K562 (cell line): ENCODE measurements at regions not wholly inside any gene's neighbourhood (a gene's known extent, or its start where the extent isn't known, plus 50 kb on each side); places are given as distances from the start of the nearest gene placed in this dataset.

Experiments
- ATAC-seq: fragments of 200-7000 bp; cut with Tn5 transposase; 3 replicates; pipeline ENCODE4 v1.9.1; 2020; ENCODE audit warnings: moderate library complexity
- BruUV-seq: library from RNA; stranded (reverse); fragments of 400-500 nt; replicated peaks from 2 replicates; lab custom pipeline; 2021; lab: Mats Ljungman, UMichigan
- CTCF ChIA-PET: fragments of 300-600 bp; formaldehyde crosslinking; extraction: SDS; loops from one replicate; lab custom pipeline; 2021; ENCODE audit warnings: low intra/inter-chr PET ratio; lab: Yijun Ruan, JAX
- POLR2A ChIA-PET: fragments of 300-600, 350-650 bp; sonication (Branson Sonifier 250); formaldehyde crosslinking; extraction: SDS; loops from one replicate; lab custom pipeline; 2021; ENCODE audit warnings: antibody characterized with exemption, inconsistent platforms; lab: Yijun Ruan, JAX
- DNase-seq, 4 experiments: peaks; one replicate each; pipeline versions ENCODE4 v3.0.0 to v3.0.0-alpha.2; 2011 to 2018; ENCODE audit warnings: low spot score in 3 of 4, mixed read lengths in 3 of 4; ENCODE audit errors: extremely low read depth in 1 of 4
- FAIRE-seq: peaks from 2 replicates; lab custom pipeline; 2011; peaks lifted over from hg19 to GRCh38; lab: Jason Lieb, UNC
- H2AFZ ChIP-seq: 2 replicates; pipeline ENCODE4 v1.6.0; 2011; ENCODE audit warnings: low read depth, low read length, control low read depth, inconsistent platforms
- H3K27ac ChIP-seq: fragments of 200-600 bp; 3 replicates; pipeline ENCODE4 v1.8.0; 2011; ENCODE audit warnings: low read depth, mild to moderate bottlenecking, control low read depth, inconsistent platforms, low read length, moderate library complexity, mixed read lengths; ENCODE audit errors: extremely low read depth
- H3K27me3 ChIP-seq, 2 experiments: fragments of 300-600 bp in 1 of 2; 2 replicates in 1 of 2; 3 replicates in 1 of 2; pipeline versions ENCODE4 v1.6.0 to v1.8.0; 2011; ENCODE audit warnings: inconsistent platforms in 2 of 2, low read length in 2 of 2, mild to moderate bottlenecking in 1 of 2, mixed read lengths in 1 of 2, moderate library complexity in 1 of 2; ENCODE audit not compliant: control insufficient read depth in 2 of 2, insufficient read depth in 2 of 2
- H3K36me3 ChIP-seq: fragments of 300-600 bp; 3 replicates; pipeline ENCODE4 v1.8.0; 2011; ENCODE audit warnings: mild to moderate bottlenecking, low read length, inconsistent platforms; ENCODE audit not compliant: control insufficient read depth, insufficient read depth
- H3K4me1 ChIP-seq, 2 experiments: fragments of 200-600 bp in 1 of 2; replicated peaks in 1 of 2; 2 replicates in 1 of 2; 3 replicates in 1 of 2; pipeline versions ENCODE4 v1.5.1 to v1.8.0; 2011; ENCODE audit warnings: inconsistent platforms in 2 of 2, low read length in 2 of 2, mild to moderate bottlenecking in 1 of 2, mixed read lengths in 1 of 2, moderate library complexity in 1 of 2; ENCODE audit not compliant: control insufficient read depth in 2 of 2, insufficient read depth in 2 of 2
- H3K4me2 ChIP-seq: 2 replicates; pipeline ENCODE4 v1.6.1; 2011; ENCODE audit warnings: low read length, control low read depth, inconsistent platforms, mixed read lengths; ENCODE audit not compliant: insufficient read depth
- H3K4me3 ChIP-seq: fragments of 200-600 bp; sonication (generic), shearing (Covaris generic); 2 replicates; pipeline ENCODE4 v1.5.1; 2016; ENCODE audit warnings: control low read depth, inconsistent platforms
- H3K79me2 ChIP-seq: fragments of 200-600 bp; 3 replicates; pipeline ENCODE4 v1.8.0; 2011; ENCODE audit warnings: low read length, inconsistent platforms; ENCODE audit not compliant: control insufficient read depth, insufficient read depth
- H3K9ac ChIP-seq, 2 experiments: 2 replicates each; pipeline versions ENCODE4 v1.6.0 to v1.6.1; 2011; ENCODE audit warnings: low read depth in 2 of 2, low read length in 2 of 2, control low read depth in 1 of 2, inconsistent platforms in 1 of 2, mild to moderate bottlenecking in 1 of 2, mixed read lengths in 1 of 2; ENCODE audit not compliant: insufficient read depth in 1 of 2
- H3K9me1 ChIP-seq: one replicate; pipeline ENCODE4 v1.6.0; 2011; ENCODE audit warnings: inconsistent platforms, mild to moderate bottlenecking, low read length, moderate library complexity; ENCODE audit not compliant: control insufficient read depth, insufficient read depth
- H3K9me3 ChIP-seq: replicated peaks from 2 replicates; pipeline ENCODE4 v1.5.1; 2011; ENCODE audit warnings: low read depth, low read length, inconsistent platforms; ENCODE audit not compliant: control insufficient read depth, insufficient read depth
- H4K20me1 ChIP-seq: replicated peaks from 2 replicates; pipeline ENCODE4 v1.6.1; 2011; ENCODE audit warnings: low read length, inconsistent platforms, mixed read lengths; ENCODE audit not compliant: control insufficient read depth, insufficient read depth
- BACH1 ChIP-seq: fragments of 200-800 bp; sonication (Bioruptor generic); IDR thresholded peaks from 2 replicates; pipeline ENCODE4 v1.6.1; 2016; ENCODE audit warnings: missing genetic modification characterization, missing compliant biosample characterization
- CBX5 ChIP-seq: IDR thresholded peaks from 2 replicates; pipeline ENCODE4 v1.6.1; 2014; ENCODE audit warnings: low read depth, borderline replicate concordance
- CREBBP ChIP-seq: IDR thresholded peaks from one replicate; pipeline ENCODE4 v1.6.1; 2012; ENCODE audit warnings: low read depth, mild to moderate bottlenecking, control low read depth, inconsistent platforms, low read length
- DIDO1 ChIP-seq: fragments of 450-650 bp; IDR thresholded peaks from 2 replicates; pipeline ENCODE4 v1.6.1; 2016; ENCODE audit warnings: low read depth, missing biosample characterization, missing genetic modification characterization
- ELF2 ChIP-seq: fragments of 250-450 bp; sonication (Bioruptor Pico); IDR thresholded peaks from 2 replicates; pipeline ENCODE4 v1.5.0; 2021; ENCODE audit warnings: mild to moderate bottlenecking
- EP400 ChIP-seq: fragments of 450-650 bp; IDR thresholded peaks from 2 replicates; pipeline ENCODE4 v1.6.1; 2017; ENCODE audit warnings: antibody characterized with exemption, mild to moderate bottlenecking, moderate library complexity
- MAFK ChIP-seq: IDR thresholded peaks from 2 replicates; pipeline ENCODE4 v1.6.1; 2011; ENCODE audit warnings: low read length, improper control_type of control experiment
- MAZ ChIP-seq, 2 experiments: fragments of 450-650 bp in 1 of 2; sonication (generic) in 1 of 2; formaldehyde crosslinking; IDR thresholded peaks in 1 of 2; conservative IDR thresholded peaks in 1 of 2; 2 replicates each; pipeline versions ENCODE4 v1.4.0 to v1.5.0; 2020; ENCODE audit warnings: mild to moderate bottlenecking in 1 of 2, missing genetic modification reagents in 1 of 2
- NEUROD1 ChIP-seq: fragments of 150-350 bp; IDR thresholded peaks from 2 replicates; pipeline ENCODE4 v1.6.1; 2014; ENCODE audit warnings: borderline replicate concordance, low read length, low read depth; ENCODE audit not compliant: partially characterized antibody
- NFATC3 ChIP-seq: fragments of 450-650 bp; IDR thresholded peaks from 2 replicates; pipeline ENCODE4 v1.6.1; 2017; ENCODE audit warnings: mild to moderate bottlenecking
- RHOXF2B ChIP-seq: fragments of 250-450 bp; sonication (Bioruptor Pico); conservative IDR thresholded peaks from 2 replicates; pipeline ENCODE4 v1.5.1; 2021
- SMARCA4 ChIP-seq: fragments of 450-650 bp; IDR thresholded peaks from 2 replicates; pipeline ENCODE4 v1.6.1; 2016
- XRCC4 ChIP-seq: IDR thresholded peaks from one replicate; pipeline ENCODE4 v1.6.1; 2011; ENCODE audit not compliant: insufficient read depth, insufficient read length; ENCODE audit errors: extremely low read depth
- WGBS: fragments of 100-300 bp; shearing (Covaris generic); methylation state at CpG from one replicate; pipeline ENCODE4 v1.1.6; 2016; ENCODE audit warnings: low coverage, mixed read lengths; ENCODE audit not compliant: insufficient coverage; ENCODE audit errors: missing lambda C conversion rate; 5-methylcytosine and 5-hydroxymethylcytosine counted together
- in situ Hi-C: fragments of 300-500 bp; cut with MboI; formaldehyde crosslinking; loops from 4 replicates; pipeline ENCODE4 v1.15.0; 2018; ENCODE audit warnings: inconsistent platforms, mixed read lengths
- intact Hi-C: fragments of 100-400 bp; cut with micrococcal nuclease; formaldehyde crosslinking; loops from 2 replicates; pipeline ENCODE4 v1.14.2; 2022
- TF ChIP-seq, protein P1 (sequence below): fragments of 450-650 bp; formaldehyde crosslinking; IDR thresholded peaks from 2 replicates; pipeline ENCODE4 v1.4.0; 2020; ENCODE audit warnings: mild to moderate bottlenecking
- TF ChIP-seq, protein P2 (sequence below): fragments of 150-350 bp; IDR thresholded peaks from 2 replicates; pipeline ENCODE4 v1.6.1; 2014; ENCODE audit warnings: low read depth, mild to moderate bottlenecking, low read length, borderline replicate concordance
- TF ChIP-seq, protein P3 (sequence below), 2 experiments: fragments of 450-650 bp; IDR thresholded peaks; 2 replicates each; pipeline ENCODE4 v1.6.1; 2018; ENCODE audit warnings: mild to moderate bottlenecking in 2 of 2, low read depth in 1 of 2; ENCODE audit not compliant: partially characterized antibody in 2 of 2

DNA sequence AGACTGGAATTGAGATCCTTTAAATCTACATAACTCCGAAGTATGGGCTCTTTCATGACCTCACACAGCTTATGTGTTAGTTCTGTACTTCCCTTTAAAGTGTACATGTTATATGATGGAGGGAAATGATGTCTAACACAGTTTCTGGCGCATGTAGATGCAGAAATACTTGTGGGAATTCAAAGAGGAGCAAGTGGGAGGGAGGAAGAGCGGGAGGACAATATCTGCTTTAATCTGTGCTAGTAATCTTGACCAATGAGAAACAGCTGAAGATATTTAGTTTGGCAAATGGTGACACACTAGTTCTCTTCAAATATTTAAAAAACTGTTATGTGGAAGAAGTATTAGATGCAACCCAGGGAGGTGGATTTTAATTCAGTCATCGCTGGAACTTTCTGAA, 62.9 kb upstream of the PLEKHG1 start:
- H3K27me3 ChIP-seq, result peaks cover 2 to 10% of the 10 kb centered on the region in 2 experiments; a peak in 4 of 5 replicates
- ATAC-seq (no peak), DNase-seq (no peak), FAIRE-seq (no peak)
- H4K20me1 ChIP-seq, result no peaks in the 10 kb centered on the region
- H3K9me1 ChIP-seq, result no peaks in the 10 kb centered on the region
- H2AFZ ChIP-seq, result no peak overlapping the region
- H3K79me2 ChIP-seq, result no peaks in the 10 kb centered on the region
- intact Hi-C loops, result no loop called here
- no peaks in the 10 kb centered on the region for H3K4me1 ChIP-seq
- POLR2A ChIA-PET, result no interaction called here
- no peak overlapping the region for H3K27ac ChIP-seq
- CTCF ChIA-PET, result no interaction called here
- BruUV-seq, result no TSS peak
- in situ Hi-C loops, result no loop called here
- no peaks in the 10 kb centered on the region for H3K36me3 ChIP-seq
- no peak overlapping the region for H3K4me2 ChIP-seq
- no peak overlapping the region for H3K9ac ChIP-seq
- H3K9me3 ChIP-seq, result no peaks in the 10 kb centered on the region
- no peak overlapping the region for H3K4me3 ChIP-seq
- WGBS, result 0% methylated on average over 4 of the region's 4 CpGs
- TF ChIP-seq MAZ (CRISPR knock-in tag; conservative IDR thresholded peaks at IDR 0.05 in 1 of 2, IDR thresholded peaks at IDR 0.05 in 1 of 2) (no peak), NFATC3 (no peak), XRCC4 (no peak), DIDO1 (tag) (no peak), BACH1 (tag) (no peak), CBX5 (no peak), NEUROD1 (no peak), CREBBP (no peak), MAFK (no peak), EP400 (no peak), RHOXF2B (CRISPR knock-in tag) (no peak), ELF2 (CRISPR knock-in tag) (no peak), SMARCA4 (no peak)
- TF ChIP-seq, protein P1, sequence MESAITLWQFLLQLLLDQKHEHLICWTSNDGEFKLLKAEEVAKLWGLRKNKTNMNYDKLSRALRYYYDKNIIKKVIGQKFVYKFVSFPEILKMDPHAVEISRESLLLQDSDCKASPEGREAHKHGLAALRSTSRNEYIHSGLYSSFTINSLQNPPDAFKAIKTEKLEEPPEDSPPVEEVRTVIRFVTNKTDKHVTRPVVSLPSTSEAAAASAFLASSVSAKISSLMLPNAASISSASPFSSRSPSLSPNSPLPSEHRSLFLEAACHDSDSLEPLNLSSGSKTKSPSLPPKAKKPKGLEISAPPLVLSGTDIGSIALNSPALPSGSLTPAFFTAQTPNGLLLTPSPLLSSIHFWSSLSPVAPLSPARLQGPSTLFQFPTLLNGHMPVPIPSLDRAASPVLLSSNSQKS (CRISPR knock-in tag), result no peak
- TF ChIP-seq, protein P2, sequence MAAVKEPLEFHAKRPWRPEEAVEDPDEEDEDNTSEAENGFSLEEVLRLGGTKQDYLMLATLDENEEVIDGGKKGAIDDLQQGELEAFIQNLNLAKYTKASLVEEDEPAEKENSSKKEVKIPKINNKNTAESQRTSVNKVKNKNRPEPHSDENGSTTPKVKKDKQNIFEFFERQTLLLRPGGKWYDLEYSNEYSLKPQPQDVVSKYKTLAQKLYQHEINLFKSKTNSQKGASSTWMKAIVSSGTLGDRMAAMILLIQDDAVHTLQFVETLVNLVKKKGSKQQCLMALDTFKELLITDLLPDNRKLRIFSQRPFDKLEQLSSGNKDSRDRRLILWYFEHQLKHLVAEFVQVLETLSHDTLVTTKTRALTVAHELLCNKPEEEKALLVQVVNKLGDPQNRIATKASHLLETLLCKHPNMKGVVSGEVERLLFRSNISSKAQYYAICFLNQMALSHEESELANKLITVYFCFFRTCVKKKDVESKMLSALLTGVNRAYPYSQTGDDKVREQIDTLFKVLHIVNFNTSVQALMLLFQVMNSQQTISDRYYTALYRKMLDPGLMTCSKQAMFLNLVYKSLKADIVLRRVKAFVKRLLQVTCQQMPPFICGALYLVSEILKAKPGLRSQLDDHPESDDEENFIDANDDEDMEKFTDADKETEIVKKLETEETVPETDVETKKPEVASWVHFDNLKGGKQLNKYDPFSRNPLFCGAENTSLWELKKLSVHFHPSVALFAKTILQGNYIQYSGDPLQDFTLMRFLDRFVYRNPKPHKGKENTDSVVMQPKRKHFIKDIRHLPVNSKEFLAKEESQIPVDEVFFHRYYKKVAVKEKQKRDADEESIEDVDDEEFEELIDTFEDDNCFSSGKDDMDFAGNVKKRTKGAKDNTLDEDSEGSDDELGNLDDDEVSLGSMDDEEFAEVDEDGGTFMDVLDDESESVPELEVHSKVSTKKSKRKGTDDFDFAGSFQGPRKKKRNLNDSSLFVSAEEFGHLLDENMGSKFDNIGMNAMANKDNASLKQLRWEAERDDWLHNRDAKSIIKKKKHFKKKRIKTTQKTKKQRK, result no peak
- TF ChIP-seq, protein P3, sequence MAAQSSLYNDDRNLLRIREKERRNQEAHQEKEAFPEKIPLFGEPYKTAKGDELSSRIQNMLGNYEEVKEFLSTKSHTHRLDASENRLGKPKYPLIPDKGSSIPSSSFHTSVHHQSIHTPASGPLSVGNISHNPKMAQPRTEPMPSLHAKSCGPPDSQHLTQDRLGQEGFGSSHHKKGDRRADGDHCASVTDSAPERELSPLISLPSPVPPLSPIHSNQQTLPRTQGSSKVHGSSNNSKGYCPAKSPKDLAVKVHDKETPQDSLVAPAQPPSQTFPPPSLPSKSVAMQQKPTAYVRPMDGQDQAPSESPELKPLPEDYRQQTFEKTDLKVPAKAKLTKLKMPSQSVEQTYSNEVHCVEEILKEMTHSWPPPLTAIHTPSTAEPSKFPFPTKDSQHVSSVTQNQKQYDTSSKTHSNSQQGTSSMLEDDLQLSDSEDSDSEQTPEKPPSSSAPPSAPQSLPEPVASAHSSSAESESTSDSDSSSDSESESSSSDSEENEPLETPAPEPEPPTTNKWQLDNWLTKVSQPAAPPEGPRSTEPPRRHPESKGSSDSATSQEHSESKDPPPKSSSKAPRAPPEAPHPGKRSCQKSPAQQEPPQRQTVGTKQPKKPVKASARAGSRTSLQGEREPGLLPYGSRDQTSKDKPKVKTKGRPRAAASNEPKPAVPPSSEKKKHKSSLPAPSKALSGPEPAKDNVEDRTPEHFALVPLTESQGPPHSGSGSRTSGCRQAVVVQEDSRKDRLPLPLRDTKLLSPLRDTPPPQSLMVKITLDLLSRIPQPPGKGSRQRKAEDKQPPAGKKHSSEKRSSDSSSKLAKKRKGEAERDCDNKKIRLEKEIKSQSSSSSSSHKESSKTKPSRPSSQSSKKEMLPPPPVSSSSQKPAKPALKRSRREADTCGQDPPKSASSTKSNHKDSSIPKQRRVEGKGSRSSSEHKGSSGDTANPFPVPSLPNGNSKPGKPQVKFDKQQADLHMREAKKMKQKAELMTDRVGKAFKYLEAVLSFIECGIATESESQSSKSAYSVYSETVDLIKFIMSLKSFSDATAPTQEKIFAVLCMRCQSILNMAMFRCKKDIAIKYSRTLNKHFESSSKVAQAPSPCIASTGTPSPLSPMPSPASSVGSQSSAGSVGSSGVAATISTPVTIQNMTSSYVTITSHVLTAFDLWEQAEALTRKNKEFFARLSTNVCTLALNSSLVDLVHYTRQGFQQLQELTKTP (IDR thresholded peaks at IDR 0.05; ENCODE audit: low read depth in 1 of 2, partially characterized antibody in 2 of 2), result no peak
